ENCODE measurements at regions not wholly inside any gene's neighbourhood (a gene's known extent, or its start where the extent isn't known, plus 50 kb on each side); places are given as distances from the start of the nearest gene placed in this dataset.

GRCh38 chr16:61596655-61597054 lies 439.6 kb downstream of the CDH8 start:
- Mint-ChIP-seq H3K4me1 (no peaks in the 10 kb centered on the region), H3K27me3 (no peaks in the 10 kb centered on the region), H3K36me3 (no peaks in the 10 kb centered on the region), H3K4me3 (no peak overlapping the region), H3K27ac (no peak overlapping the region), H3K9me3 (peaks cover 6 to 11% of the 10 kb centered on the region in 2 donors)
- ATAC-seq (replicated peaks) (no peak), DNase-seq (no peak)

- no peak overlapping the region for H3K4me3 Mint-ChIP-seq
- ATAC-seq (replicated peaks) (no peak), DNase-seq (no peak)
- H3K9me3 Mint-ChIP-seq, result peaks cover 6 to 11% of the 10 kb centered on the region in 2 donors
- H3K27me3 Mint-ChIP-seq, result no peaks in the 10 kb centered on the region
- no peaks in the 10 kb centered on the region for H3K4me1 Mint-ChIP-seq
- H3K36me3 Mint-ChIP-seq, result no peaks in the 10 kb centered on the region
- H3K27ac Mint-ChIP-seq, result no peak overlapping the region
Measured at GRCh38 chr16:61595605-61596004, 440.6 kb downstream of the CDH8 start.

GRCh38 chr16:61590577-61590976 lies 445.7 kb downstream of the CDH8 start:
- Mint-ChIP-seq H3K27ac (no peak overlapping the region), H3K9me3 (peaks cover 11% of the 10 kb centered on the region in 2 donors), H3K36me3 (no peaks in the 10 kb centered on the region), H3K4me3 (no peak overlapping the region), H3K27me3 (no peaks in the 10 kb centered on the region), H3K4me1 (no peaks in the 10 kb centered on the region)
- DNase-seq (no peak), ATAC-seq (replicated peaks) (no peak)

GRCh38 chr16:61587526-61587925 lies 448.7 kb downstream of the CDH8 start:
- no peak overlapping the region for H3K27ac Mint-ChIP-seq
- DNase-seq, result no peak
- H3K9me3 Mint-ChIP-seq, result peaks cover 9% of the 10 kb centered on the region in 2 donors
- H3K4me1 Mint-ChIP-seq, result no peaks in the 10 kb centered on the region
- no peak for ATAC-seq (replicated peaks)
- H3K36me3 Mint-ChIP-seq, result no peaks in the 10 kb centered on the region
- H3K27me3 Mint-ChIP-seq, result no peaks in the 10 kb centered on the region
- no peak overlapping the region for H3K4me3 Mint-ChIP-seq

GRCh38 chr16:61581417-61582046 lies 454.7 kb downstream of the CDH8 start:
- Mint-ChIP-seq H3K9me3 (peaks cover 6 to 8% of the 10 kb centered on the region in 2 donors), H3K4me3 (no peak overlapping the region), H3K4me1 (no peaks in the 10 kb centered on the region), H3K27ac (no peak overlapping the region), H3K27me3 (no peaks in the 10 kb centered on the region), H3K36me3 (no peaks in the 10 kb centered on the region)
- DNase-seq, result no peak
- ATAC-seq (replicated peaks), result no peak

- H3K27me3 Mint-ChIP-seq, result no peaks in the 10 kb centered on the region
- no peak overlapping the region for H3K27ac Mint-ChIP-seq
- peaks cover 12 to 13% of the 10 kb centered on the region in 2 donors for H3K9me3 Mint-ChIP-seq
- H3K36me3 Mint-ChIP-seq, result no peaks in the 10 kb centered on the region
- DNase-seq (no peak), ATAC-seq (replicated peaks) (no peak)
- H3K4me3 Mint-ChIP-seq, result no peak overlapping the region
- no peaks in the 10 kb centered on the region for H3K4me1 Mint-ChIP-seq
Measured at GRCh38 chr16:61580579-61580978, 455.7 kb downstream of the CDH8 start.

GRCh38 chr16:61579195-61579594 lies 457.0 kb downstream of the CDH8 start:
- H3K36me3 Mint-ChIP-seq, result no peaks in the 10 kb centered on the region

GRCh38 chr16:61576476-61576875 lies 459.8 kb downstream of the CDH8 start:
- H3K9me3 Mint-ChIP-seq, result peaks cover 8 to 15% of the 10 kb centered on the region in 2 donors
- no peaks in the 10 kb centered on the region for H3K27me3 Mint-ChIP-seq
- no peaks in the 10 kb centered on the region for H3K36me3 Mint-ChIP-seq
- DNase-seq (no peak), ATAC-seq (replicated peaks) (peak in 1 of 2 donors; percentile 7)
- H3K4me3 Mint-ChIP-seq, result no peak overlapping the region
- H3K27ac Mint-ChIP-seq, result no peak overlapping the region
- H3K4me1 Mint-ChIP-seq, result no peaks in the 10 kb centered on the region

More at GRCh38 chr16:61579195-61579594, 457.0 kb downstream of the CDH8 start:
- Mint-ChIP-seq H3K4me3 (no peak overlapping the region), H3K27me3 (no peaks in the 10 kb centered on the region), H3K27ac (no peak overlapping the region), H3K4me1 (no peaks in the 10 kb centered on the region), H3K9me3 (peaks cover 7 to 10% of the 10 kb centered on the region in 2 donors)
- ATAC-seq (replicated peaks) (no peak), DNase-seq (no peak)

- ATAC-seq (replicated peaks), result no peak
- H3K9me3 Mint-ChIP-seq, result peaks cover 8 to 17% of the 10 kb centered on the region in 2 donors
- H3K36me3 Mint-ChIP-seq, result no peaks in the 10 kb centered on the region
- no peak for DNase-seq
- no peak overlapping the region for H3K4me3 Mint-ChIP-seq
- no peaks in the 10 kb centered on the region for H3K27me3 Mint-ChIP-seq
- H3K27ac Mint-ChIP-seq, result no peak overlapping the region
- no peaks in the 10 kb centered on the region for H3K4me1 Mint-ChIP-seq
Measured at GRCh38 chr16:61575617-61576016, 460.6 kb downstream of the CDH8 start.

- Mint-ChIP-seq H3K4me1 (no peaks in the 10 kb centered on the region), H3K27me3 (no peaks in the 10 kb centered on the region), H3K36me3 (no peaks in the 10 kb centered on the region), H3K9me3 (peaks cover 9 to 11% of the 10 kb centered on the region in 2 donors), H3K4me3 (no peak overlapping the region), H3K27ac (no peak overlapping the region)
- no peak for DNase-seq
- no peak for ATAC-seq (replicated peaks)
Measured at GRCh38 chr16:61569028-61569427, 467.2 kb downstream of the CDH8 start.

- no peaks in the 10 kb centered on the region for H3K36me3 Mint-ChIP-seq
- H3K27ac Mint-ChIP-seq, result no peak overlapping the region
- no peak overlapping the region for H3K4me3 Mint-ChIP-seq
- H3K9me3 Mint-ChIP-seq, result peaks cover 1 to 12% of the 10 kb centered on the region in 2 donors
- DNase-seq (no peak), ATAC-seq (replicated peaks) (no peak)
- no peaks in the 10 kb centered on the region for H3K27me3 Mint-ChIP-seq
- H3K4me1 Mint-ChIP-seq, result no peaks in the 10 kb centered on the region
Measured at GRCh38 chr16:61564716-61565115, 471.5 kb downstream of the CDH8 start.

- Mint-ChIP-seq H3K36me3 (no peaks in the 10 kb centered on the region), H3K27ac (no peak overlapping the region), H3K27me3 (no peaks in the 10 kb centered on the region), H3K4me3 (no peak overlapping the region), H3K9me3 (peaks cover 0 to 4% of the 10 kb centered on the region in 2 donors), H3K4me1 (no peaks in the 10 kb centered on the region)
- ATAC-seq (replicated peaks) (no peak), DNase-seq (no peak)
Measured at GRCh38 chr16:61555718-61556441, 480.4 kb downstream of the CDH8 start.

- Mint-ChIP-seq H3K27me3 (no peaks in the 10 kb centered on the region), H3K9me3 (peaks cover 0 to 1% of the 10 kb centered on the region in 2 donors), H3K36me3 (no peaks in the 10 kb centered on the region), H3K4me1 (no peaks in the 10 kb centered on the region), H3K4me3 (no peak overlapping the region), H3K27ac (no peak overlapping the region)
- ATAC-seq (replicated peaks) (no peak), DNase-seq (no peak)
Measured at GRCh38 chr16:61549327-61549726, 486.9 kb downstream of the CDH8 start.

GRCh38 chr16:61547626-61548025 lies 488.6 kb downstream of the CDH8 start:
- Mint-ChIP-seq H3K4me1 (no peaks in the 10 kb centered on the region), H3K27me3 (no peaks in the 10 kb centered on the region), H3K9me3 (peaks cover 0 to 1% of the 10 kb centered on the region in 2 donors), H3K36me3 (no peaks in the 10 kb centered on the region), H3K27ac (no peak overlapping the region), H3K4me3 (no peak overlapping the region)
- ATAC-seq (replicated peaks) (no peak), DNase-seq (no peak)

GRCh38 chr16:61544165-61544564 lies 492.1 kb downstream of the CDH8 start:
- Mint-ChIP-seq H3K27me3 (no peaks in the 10 kb centered on the region), H3K36me3 (no peaks in the 10 kb centered on the region), H3K9me3 (peaks cover 4% of the 10 kb centered on the region in 2 donors), H3K4me1 (no peaks in the 10 kb centered on the region), H3K4me3 (no peak overlapping the region), H3K27ac (no peak overlapping the region)
- ATAC-seq (replicated peaks) (no peak), DNase-seq (no peak)

Measured in stimulated activated naive B cell treated with anti-CD40 and anti-IgM and Interleukin-4, amounts not matched to agents 10 μg/mL and 1 μg/mL and 100 μg/mL, for 72 hours (primary cell).